ENCODE measurements at regions not wholly inside any gene's neighbourhood (a gene's known extent, or its start where the extent isn't known, plus 50 kb on each side); places are given as distances from the start of the nearest gene placed in this dataset.

DNA sequence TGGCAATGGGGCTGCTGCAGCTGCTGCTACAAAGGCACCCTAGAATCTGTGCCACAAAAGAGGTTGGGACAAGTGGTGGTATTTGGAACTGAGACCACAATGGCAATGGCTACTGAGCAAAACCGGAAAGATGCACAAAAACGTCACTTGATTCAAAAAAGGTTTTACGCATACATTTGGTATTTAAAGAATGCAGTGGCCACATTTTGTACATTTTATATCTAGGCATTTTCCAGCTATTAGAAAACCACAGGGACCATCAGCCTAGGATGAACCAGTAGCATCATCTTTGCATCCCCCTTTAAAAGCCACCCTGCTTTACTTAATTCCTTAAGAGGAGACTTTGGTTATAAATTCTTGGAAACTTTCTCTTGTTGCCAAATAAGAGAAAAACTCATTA is 104.8 kb upstream of the CXCL13 start:
- TF ChIP-seq NRF1 (IDR thresholded peaks at IDR 0.05; ENCODE audit: low read depth, low read length) (no peak), POLR2AphosphoS5 (IDR thresholded peaks at IDR 0.05; ENCODE audit: low read depth, low read length) (no peak), EP300 (IDR thresholded peaks at IDR 0.05; ENCODE audit: borderline replicate concordance in 1 of 2, low read depth in 1 of 2, low read length in 1 of 2) (no peak), GABPA (IDR thresholded peaks at IDR 0.05; ENCODE audit: low read depth) (no peak), JUND (IDR thresholded peaks at IDR 0.05) (no peak)
- TF ChIP-seq, protein P1, sequence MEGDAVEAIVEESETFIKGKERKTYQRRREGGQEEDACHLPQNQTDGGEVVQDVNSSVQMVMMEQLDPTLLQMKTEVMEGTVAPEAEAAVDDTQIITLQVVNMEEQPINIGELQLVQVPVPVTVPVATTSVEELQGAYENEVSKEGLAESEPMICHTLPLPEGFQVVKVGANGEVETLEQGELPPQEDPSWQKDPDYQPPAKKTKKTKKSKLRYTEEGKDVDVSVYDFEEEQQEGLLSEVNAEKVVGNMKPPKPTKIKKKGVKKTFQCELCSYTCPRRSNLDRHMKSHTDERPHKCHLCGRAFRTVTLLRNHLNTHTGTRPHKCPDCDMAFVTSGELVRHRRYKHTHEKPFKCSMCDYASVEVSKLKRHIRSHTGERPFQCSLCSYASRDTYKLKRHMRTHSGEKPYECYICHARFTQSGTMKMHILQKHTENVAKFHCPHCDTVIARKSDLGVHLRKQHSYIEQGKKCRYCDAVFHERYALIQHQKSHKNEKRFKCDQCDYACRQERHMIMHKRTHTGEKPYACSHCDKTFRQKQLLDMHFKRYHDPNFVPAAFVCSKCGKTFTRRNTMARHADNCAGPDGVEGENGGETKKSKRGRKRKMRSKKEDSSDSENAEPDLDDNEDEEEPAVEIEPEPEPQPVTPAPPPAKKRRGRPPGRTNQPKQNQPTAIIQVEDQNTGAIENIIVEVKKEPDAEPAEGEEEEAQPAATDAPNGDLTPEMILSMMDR (IDR thresholded peaks at IDR 0.05): no peak

Data from SK-N-SH (cell line).